ENCODE measurements at regions not wholly inside any gene's neighbourhood (a gene's known extent, or its start where the extent isn't known, plus 50 kb on each side); places are given as distances from the start of the nearest gene placed in this dataset.
A peak's percentile ranks its signal among the peaks of the same experiment; 100 is the strongest.

GRCh38 chr10:111875725-111876124 lies 307.8 kb downstream of the GPAM start:
- peak; percentile 63 for DNase-seq (ENCODE audit: low read depth)

GRCh38 chr10:111877258-111877657 lies 306.3 kb downstream of the GPAM start:
- no peak for DNase-seq (ENCODE audit: low read depth)

- peak; percentile 62 for DNase-seq (ENCODE audit: low read depth)
Measured at GRCh38 chr10:111879969-111880368, 303.6 kb downstream of the GPAM start.

GRCh38 chr10:111885046-111885445 lies 298.5 kb downstream of the GPAM start:
- DNase-seq (ENCODE audit: low read depth) = no peak

- no peak for DNase-seq (ENCODE audit: low read depth)
Measured at GRCh38 chr10:111885919-111886318, 297.6 kb downstream of the GPAM start.

GRCh38 chr10:111887266-111887665 lies 296.3 kb downstream of the GPAM start:
- DNase-seq (ENCODE audit: low read depth) = no peak

- DNase-seq (ENCODE audit: low read depth) = no peak
Measured at GRCh38 chr10:111890046-111890445, 293.5 kb downstream of the GPAM start.

GRCh38 chr10:111916011-111916410 lies 267.6 kb downstream of the GPAM start:
- no peak for DNase-seq (ENCODE audit: low read depth)

GRCh38 chr10:111921821-111922220 lies 261.7 kb downstream of the GPAM start:
- no peak for DNase-seq (ENCODE audit: low read depth)

GRCh38 chr10:111923032-111923431 lies 260.5 kb downstream of the GPAM start:
- no peak for DNase-seq (ENCODE audit: low read depth)

GRCh38 chr10:111926286-111926685 lies 257.3 kb downstream of the GPAM start:
- DNase-seq (ENCODE audit: low read depth) = no peak

GRCh38 chr10:111933937-111934336 lies 249.6 kb downstream of the GPAM start:
- DNase-seq (ENCODE audit: low read depth) = no peak

- no peak for DNase-seq (ENCODE audit: low read depth)
Measured at GRCh38 chr10:111934931-111935330, 248.6 kb downstream of the GPAM start.

- DNase-seq (ENCODE audit: low read depth) = no peak
Measured at GRCh38 chr10:111936143-111936542, 247.4 kb downstream of the GPAM start.

GRCh38 chr10:111944331-111944730 lies 239.2 kb downstream of the GPAM start:
- DNase-seq (ENCODE audit: low read depth) = no peak

- no peak for DNase-seq (ENCODE audit: low read depth)
Measured at GRCh38 chr10:111953949-111954348, 229.6 kb downstream of the GPAM start.

GRCh38 chr10:111954386-111954785 lies 229.2 kb downstream of the GPAM start:
- DNase-seq (ENCODE audit: low read depth) = no peak

GRCh38 chr10:111956841-111957240 lies 226.7 kb downstream of the GPAM start:
- DNase-seq (ENCODE audit: low read depth) = no peak

- DNase-seq (ENCODE audit: low read depth) = no peak
Measured at GRCh38 chr10:111962951-111963350, 220.6 kb downstream of the GPAM start.

GRCh38 chr10:111967116-111967515 lies 216.4 kb downstream of the GPAM start:
- no peak for DNase-seq (ENCODE audit: low read depth)

- no peak for DNase-seq (ENCODE audit: low read depth)
Measured at GRCh38 chr10:111967547-111967946, 216.0 kb downstream of the GPAM start.

- DNase-seq (ENCODE audit: low read depth) = peak; percentile 80
Measured at GRCh38 chr10:111968647-111969046, 214.9 kb downstream of the GPAM start.

GRCh38 chr10:111970111-111970510 lies 213.5 kb downstream of the GPAM start:
- no peak for DNase-seq (ENCODE audit: low read depth)

GRCh38 chr10:111972109-111972508 lies 211.5 kb downstream of the GPAM start:
- peak; percentile 58 for DNase-seq (ENCODE audit: low read depth)

GRCh38 chr10:111973306-111973705 lies 210.3 kb downstream of the GPAM start:
- peak; percentile 83 for DNase-seq (ENCODE audit: low read depth)

Measured in LHCN-M2 (cell line).